ENCODE measurements at regions not wholly inside any gene's neighbourhood (a gene's known extent, or its start where the extent isn't known, plus 50 kb on each side); places are given as distances from the start of the nearest gene placed in this dataset.

DNA sequence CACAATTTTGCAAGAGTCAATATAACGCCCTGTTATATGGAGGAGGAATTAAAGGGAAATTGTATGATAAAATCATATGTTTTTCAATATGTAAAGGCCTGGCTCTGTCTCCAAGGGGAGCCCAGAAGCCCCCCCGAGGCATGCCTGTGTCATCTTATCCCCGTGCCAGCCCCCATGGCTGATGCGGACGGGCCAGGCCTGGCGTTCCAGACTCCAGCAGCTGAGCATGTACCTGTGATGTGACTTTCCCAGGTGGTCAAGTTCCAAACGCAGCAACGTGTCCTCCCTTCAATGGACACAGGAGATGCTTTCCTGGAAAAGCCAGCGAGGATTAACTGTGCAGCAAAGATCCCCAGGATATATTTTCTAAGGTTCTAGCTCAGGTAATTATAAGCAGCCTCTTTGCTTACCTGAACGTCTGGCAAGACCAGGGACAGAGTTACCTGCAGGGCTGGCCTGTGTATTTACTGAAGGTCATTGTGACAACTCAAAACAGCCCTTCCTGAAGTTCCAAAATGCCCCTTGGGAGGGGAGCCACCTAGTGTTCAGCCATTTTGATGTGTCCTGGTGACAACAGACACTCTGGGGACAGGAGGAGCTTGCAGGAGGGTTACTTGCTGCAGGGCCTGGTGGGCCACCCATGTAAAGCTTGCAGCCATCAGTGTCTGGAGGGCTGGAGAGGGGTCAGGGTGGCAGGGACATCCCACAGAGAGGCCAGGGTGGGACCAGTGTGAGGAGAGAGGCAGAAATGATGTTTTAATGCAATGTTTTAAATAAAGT is 53.3 kb upstream of the RNU6ATAC start:
- no peaks in the 10 kb centered on the region; a peak in 2 of 4 replicates for H3K9me3 ChIP-seq (ENCODE audit: control insufficient read depth in 1 of 2, insufficient read depth in 1 of 2, low read depth in 1 of 2, low read length in 2 of 2)
- CTCF ChIA-PET, result interaction anchor here (1.6 kb wide), 1 partner anchor 43 kb away, joined by 3 read pairs; no protein-coding TSS in a partner anchor
- no peaks in the 10 kb centered on the region for H3K4me1 ChIP-seq (ENCODE audit: control insufficient read depth in 1 of 2, insufficient read depth in 2 of 2, low read length in 2 of 2)
- BruUV-seq (replicated peaks), result no TSS peak
- H2AFZ ChIP-seq (ENCODE audit: low read depth, low read length, poor library complexity, severe bottlenecking), result peak overlapping the region; percentile 78
- H3K9me2 ChIP-seq (ENCODE audit: insufficient read depth), result no peaks in the 10 kb centered on the region
- no peaks in the 10 kb centered on the region for H3K27me3 ChIP-seq (ENCODE audit: insufficient read depth, low read length)
- no peaks in the 10 kb centered on the region for H4K20me1 ChIP-seq (ENCODE audit: insufficient read depth)
- intact Hi-C loops (cut with micrococcal nuclease), result no loop called here
- no peak overlapping the region for H3K27ac ChIP-seq (ENCODE audit: low read depth, low read length)
- no peak overlapping the region for H3K4me3 ChIP-seq (replicated peaks in 1 of 2; ENCODE audit: low read depth in 1 of 2, low read length in 2 of 2)
- DNase-seq (ENCODE audit: low read depth, low spot score) (peak; percentile 24), ATAC-seq (peak; percentile 84)
- RAD21 ChIA-PET (ENCODE audit: low non-redundant PET in 1 of 2, low total read pairs in 2 of 2, uncharacterized antibody in 2 of 2, unreplicated experiment in 2 of 2), result no interaction called here
- no peak overlapping the region for H3K4me2 ChIP-seq (ENCODE audit: low read length)
- TF ChIP-seq, protein P1, sequence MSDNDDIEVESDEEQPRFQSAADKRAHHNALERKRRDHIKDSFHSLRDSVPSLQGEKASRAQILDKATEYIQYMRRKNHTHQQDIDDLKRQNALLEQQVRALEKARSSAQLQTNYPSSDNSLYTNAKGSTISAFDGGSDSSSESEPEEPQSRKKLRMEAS (IDR thresholded peaks at IDR 0.05), result no peak
- TF ChIP-seq, protein P2, sequence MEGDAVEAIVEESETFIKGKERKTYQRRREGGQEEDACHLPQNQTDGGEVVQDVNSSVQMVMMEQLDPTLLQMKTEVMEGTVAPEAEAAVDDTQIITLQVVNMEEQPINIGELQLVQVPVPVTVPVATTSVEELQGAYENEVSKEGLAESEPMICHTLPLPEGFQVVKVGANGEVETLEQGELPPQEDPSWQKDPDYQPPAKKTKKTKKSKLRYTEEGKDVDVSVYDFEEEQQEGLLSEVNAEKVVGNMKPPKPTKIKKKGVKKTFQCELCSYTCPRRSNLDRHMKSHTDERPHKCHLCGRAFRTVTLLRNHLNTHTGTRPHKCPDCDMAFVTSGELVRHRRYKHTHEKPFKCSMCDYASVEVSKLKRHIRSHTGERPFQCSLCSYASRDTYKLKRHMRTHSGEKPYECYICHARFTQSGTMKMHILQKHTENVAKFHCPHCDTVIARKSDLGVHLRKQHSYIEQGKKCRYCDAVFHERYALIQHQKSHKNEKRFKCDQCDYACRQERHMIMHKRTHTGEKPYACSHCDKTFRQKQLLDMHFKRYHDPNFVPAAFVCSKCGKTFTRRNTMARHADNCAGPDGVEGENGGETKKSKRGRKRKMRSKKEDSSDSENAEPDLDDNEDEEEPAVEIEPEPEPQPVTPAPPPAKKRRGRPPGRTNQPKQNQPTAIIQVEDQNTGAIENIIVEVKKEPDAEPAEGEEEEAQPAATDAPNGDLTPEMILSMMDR (IDR thresholded peaks at IDR 0.05 in 2 of 3, conservative IDR thresholded peaks at IDR 0.05 in 1 of 3; ENCODE audit: borderline replicate concordance in 1 of 3, insufficient read depth in 1 of 3, low read depth in 2 of 3, low read length in 2 of 3), result peak; percentile 35 to 44 (median 38); a peak in 5 of 6 replicates
- TF ChIP-seq, protein P3, sequence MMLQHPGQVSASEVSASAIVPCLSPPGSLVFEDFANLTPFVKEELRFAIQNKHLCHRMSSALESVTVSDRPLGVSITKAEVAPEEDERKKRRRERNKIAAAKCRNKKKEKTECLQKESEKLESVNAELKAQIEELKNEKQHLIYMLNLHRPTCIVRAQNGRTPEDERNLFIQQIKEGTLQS (IDR thresholded peaks at IDR 0.05), result no peak
- peak; percentile 61 for TF ChIP-seq RAD21 (IDR thresholded peaks at IDR 0.05; ENCODE audit: low read depth)
- no peak for TF ChIP-seq EZH2 (IDR thresholded peaks at IDR 0.05)
- no peak for TF ChIP-seq JUND (IDR thresholded peaks at IDR 0.05)
- TF ChIP-seq, protein P4, sequence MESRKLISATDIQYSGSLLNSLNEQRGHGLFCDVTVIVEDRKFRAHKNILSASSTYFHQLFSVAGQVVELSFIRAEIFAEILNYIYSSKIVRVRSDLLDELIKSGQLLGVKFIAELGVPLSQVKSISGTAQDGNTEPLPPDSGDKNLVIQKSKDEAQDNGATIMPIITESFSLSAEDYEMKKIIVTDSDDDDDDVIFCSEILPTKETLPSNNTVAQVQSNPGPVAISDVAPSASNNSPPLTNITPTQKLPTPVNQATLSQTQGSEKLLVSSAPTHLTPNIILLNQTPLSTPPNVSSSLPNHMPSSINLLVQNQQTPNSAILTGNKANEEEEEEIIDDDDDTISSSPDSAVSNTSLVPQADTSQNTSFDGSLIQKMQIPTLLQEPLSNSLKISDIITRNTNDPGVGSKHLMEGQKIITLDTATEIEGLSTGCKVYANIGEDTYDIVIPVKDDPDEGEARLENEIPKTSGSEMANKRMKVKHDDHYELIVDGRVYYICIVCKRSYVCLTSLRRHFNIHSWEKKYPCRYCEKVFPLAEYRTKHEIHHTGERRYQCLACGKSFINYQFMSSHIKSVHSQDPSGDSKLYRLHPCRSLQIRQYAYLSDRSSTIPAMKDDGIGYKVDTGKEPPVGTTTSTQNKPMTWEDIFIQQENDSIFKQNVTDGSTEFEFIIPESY (IDR thresholded peaks at IDR 0.05; ENCODE audit: extremely low read depth, insufficient replicate concordance, low read length), result no peak
- no peak for TF ChIP-seq ZNF274 (IDR thresholded peaks at IDR 0.05; ENCODE audit: low read depth, low read length)
- H3K9ac ChIP-seq (ENCODE audit: low read length), result no peak overlapping the region
- H3K79me2 ChIP-seq (ENCODE audit: insufficient read depth, low read length), result no peaks in the 10 kb centered on the region
- H3K36me3 ChIP-seq (ENCODE audit: control insufficient read depth in 1 of 2, insufficient read depth in 2 of 2, low read length in 2 of 2), result no peaks in the 10 kb centered on the region
- POLR2A ChIA-PET, result no interaction called here
